Vagina (tissue), 2 donors: ENCODE measurements at regions not wholly inside any gene's neighbourhood (a gene's known extent, or its start where the extent isn't known, plus 50 kb on each side); places are given as distances from the start of the nearest gene placed in this dataset.

Source experiments
- CTCF ChIP-seq, 3 experiments: fragments of 450-650 bp in 2 of 3; fragments of 200-600 bp in 1 of 3; sonication (generic) in 1 of 3; IDR thresholded peaks; one replicate each; pipeline ENCODE4 v1.5.1; 2017 to 2019; ENCODE audit warnings: antibody characterized with exemption in 3 of 3, mild to moderate bottlenecking in 2 of 3, moderate library complexity in 2 of 3
- POLR2A ChIP-seq, 2 donors: fragments of 450-650 bp; IDR thresholded peaks; one replicate each; pipeline ENCODE4 v1.6.1; 2017; ENCODE audit warnings: antibody characterized with exemption in 2 of 2, mild to moderate bottlenecking in 2 of 2, moderate library complexity in 2 of 2

GRCh38 chr13:48154671-48155070 is 59.8 kb upstream of the MED4 start:
- TF ChIP-seq CTCF (IDR thresholded peaks at IDR 0.05), result no peak
- no peak for TF ChIP-seq POLR2A (IDR thresholded peaks at IDR 0.05)
